Fibroblast of lung (primary cell): ENCODE measurements at regions not wholly inside any gene's neighbourhood (a gene's known extent, or its start where the extent isn't known, plus 50 kb on each side); places are given as distances from the start of the nearest gene placed in this dataset.

Experiments used
- DNase-seq, 2 donors: peaks; one replicate each; pipeline versions ENCODE4 v3.0.0 to v3.0.0-alpha.2; 2010; ENCODE audit warnings: low read depth in 2 of 2
- H2AFZ ChIP-seq: 2 replicates; pipeline ENCODE4 v1.5.1; 2012; ENCODE audit warnings: low read length, control low read depth, inconsistent platforms
- H3K27ac ChIP-seq: 2 replicates; pipeline ENCODE4 v1.5.1; 2011; ENCODE audit warnings: low read length, control low read depth; ENCODE audit not compliant: insufficient read depth
- H3K27me3 ChIP-seq: 2 replicates; pipeline ENCODE4 v1.5.1; 2011; ENCODE audit warnings: mild to moderate bottlenecking, low read length; ENCODE audit not compliant: control insufficient read depth, insufficient read depth
- H3K36me3 ChIP-seq: 2 replicates; pipeline ENCODE4 v1.5.1; 2011; ENCODE audit warnings: low read length; ENCODE audit not compliant: control insufficient read depth, insufficient read depth
- H3K4me1 ChIP-seq: 2 replicates; pipeline ENCODE4 v1.5.1; 2011; ENCODE audit warnings: low read length; ENCODE audit not compliant: control insufficient read depth, insufficient read depth; ENCODE audit errors: extremely low read depth
- H3K4me2 ChIP-seq: 2 replicates; pipeline ENCODE4 v1.5.1; 2011; ENCODE audit warnings: low read length, control low read depth; ENCODE audit not compliant: insufficient read depth; ENCODE audit errors: extremely low read depth
- H3K4me3 ChIP-seq, 4 experiments: fragments of 200-600 bp in 1 of 4; sonication (generic) in 1 of 4; replicated peaks in 1 of 4; 2 replicates each; pipeline ENCODE4 v1.5.1; 2011 to 2016; ENCODE audit warnings: low read length in 4 of 4, low read depth in 3 of 4, mild to moderate bottlenecking in 3 of 4, control low read depth in 2 of 4, inconsistent platforms in 1 of 4, mixed read lengths in 1 of 4; ENCODE audit not compliant: insufficient read depth in 1 of 4; ENCODE audit errors: control extremely low read depth in 1 of 4
- H3K79me2 ChIP-seq: 2 replicates; pipeline ENCODE4 v1.5.1; 2012; ENCODE audit warnings: mild to moderate bottlenecking, low read length, inconsistent platforms; ENCODE audit not compliant: control insufficient read depth, insufficient read depth
- H3K9ac ChIP-seq: 2 replicates; pipeline ENCODE4 v1.5.1; 2011; ENCODE audit warnings: mild to moderate bottlenecking, low read length, control low read depth; ENCODE audit not compliant: insufficient read depth
- H3K9me3 ChIP-seq: 2 replicates; pipeline ENCODE4 v1.5.1; 2012; ENCODE audit warnings: low read depth, low read length; ENCODE audit not compliant: control insufficient read depth, insufficient read depth
- H4K20me1 ChIP-seq: 2 replicates; pipeline ENCODE4 v1.5.1; 2011; ENCODE audit warnings: low read length; ENCODE audit not compliant: control insufficient read depth, insufficient read depth; ENCODE audit errors: extremely low read depth
- EZH2 ChIP-seq: IDR thresholded peaks from 2 replicates; pipeline ENCODE4 v1.5.1; 2012; ENCODE audit warnings: low read length, control low read depth, mild to moderate bottlenecking; ENCODE audit errors: missing control alignments
- TF ChIP-seq, protein P1 (sequence below), 2 donors: IDR thresholded peaks in 1 of 2; conservative IDR thresholded peaks in 1 of 2; 1 replicate in 1 of 2; 2 replicates in 1 of 2; pipeline ENCODE4 v1.5.1; 2011 to 2012; ENCODE audit warnings: low read length in 2 of 2, control low read depth in 1 of 2, inconsistent platforms in 1 of 2, low read depth in 1 of 2, mild to moderate bottlenecking in 1 of 2

DNA sequence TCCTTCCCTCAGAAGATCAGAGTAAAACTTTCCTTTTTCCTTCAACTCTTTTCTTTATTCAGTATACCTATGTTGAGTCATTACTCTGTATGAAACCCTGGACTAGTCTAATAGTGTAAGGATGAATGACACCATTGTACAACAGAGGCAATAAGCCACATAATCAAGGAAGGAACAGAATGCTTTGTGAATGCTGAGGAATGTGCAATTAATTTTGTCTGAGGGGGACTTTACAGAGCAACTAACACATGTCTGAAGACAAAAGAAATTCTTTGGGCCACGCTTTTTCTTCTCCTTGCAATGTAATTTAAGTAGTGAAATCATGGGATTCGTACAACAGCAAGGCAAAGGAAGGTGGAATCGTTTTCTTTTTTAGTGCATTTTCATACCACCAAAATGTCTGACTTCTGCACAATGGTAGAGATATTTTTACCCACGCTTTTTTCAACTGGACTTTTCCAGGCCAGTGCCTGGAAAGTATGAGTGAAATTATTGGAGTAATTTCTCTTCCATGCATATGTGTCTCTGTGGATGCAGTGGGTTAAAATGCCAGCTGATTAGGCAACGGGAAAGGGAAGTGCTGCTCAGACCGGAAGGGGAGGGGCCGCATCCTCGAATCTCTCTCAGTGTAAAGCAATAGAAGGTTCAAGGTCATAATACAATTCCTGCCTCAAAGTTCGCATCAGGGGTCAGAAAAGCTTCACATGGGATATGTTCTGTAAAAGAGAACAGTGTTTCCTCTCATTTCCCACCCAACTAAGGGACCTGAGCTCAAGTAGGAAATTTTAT lies 89.9 kb upstream of the MTHFD1L start:
- Histone ChIP-seq H3K4me3 (no peak overlapping the region), H4K20me1 (no peaks in the 10 kb centered on the region), H3K4me1 (no peaks in the 10 kb centered on the region), H2AFZ (no peak overlapping the region), H3K79me2 (no peaks in the 10 kb centered on the region), H3K36me3 (no peaks in the 10 kb centered on the region), H3K27ac (no peak overlapping the region), H3K9ac (no peak overlapping the region), H3K4me2 (no peak overlapping the region), H3K27me3 (no peaks in the 10 kb centered on the region), H3K9me3 (no peaks in the 10 kb centered on the region)
- DNase-seq, result peak in 1 of 2 donors; percentile 68
- TF ChIP-seq, protein P1, sequence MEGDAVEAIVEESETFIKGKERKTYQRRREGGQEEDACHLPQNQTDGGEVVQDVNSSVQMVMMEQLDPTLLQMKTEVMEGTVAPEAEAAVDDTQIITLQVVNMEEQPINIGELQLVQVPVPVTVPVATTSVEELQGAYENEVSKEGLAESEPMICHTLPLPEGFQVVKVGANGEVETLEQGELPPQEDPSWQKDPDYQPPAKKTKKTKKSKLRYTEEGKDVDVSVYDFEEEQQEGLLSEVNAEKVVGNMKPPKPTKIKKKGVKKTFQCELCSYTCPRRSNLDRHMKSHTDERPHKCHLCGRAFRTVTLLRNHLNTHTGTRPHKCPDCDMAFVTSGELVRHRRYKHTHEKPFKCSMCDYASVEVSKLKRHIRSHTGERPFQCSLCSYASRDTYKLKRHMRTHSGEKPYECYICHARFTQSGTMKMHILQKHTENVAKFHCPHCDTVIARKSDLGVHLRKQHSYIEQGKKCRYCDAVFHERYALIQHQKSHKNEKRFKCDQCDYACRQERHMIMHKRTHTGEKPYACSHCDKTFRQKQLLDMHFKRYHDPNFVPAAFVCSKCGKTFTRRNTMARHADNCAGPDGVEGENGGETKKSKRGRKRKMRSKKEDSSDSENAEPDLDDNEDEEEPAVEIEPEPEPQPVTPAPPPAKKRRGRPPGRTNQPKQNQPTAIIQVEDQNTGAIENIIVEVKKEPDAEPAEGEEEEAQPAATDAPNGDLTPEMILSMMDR (conservative IDR thresholded peaks at IDR 0.05 in 1 of 2, IDR thresholded peaks at IDR 0.05 in 1 of 2; ENCODE audit: low read depth in 1 of 2, low read length in 2 of 2), result no peak
- TF ChIP-seq EZH2, result no peak

DNA sequence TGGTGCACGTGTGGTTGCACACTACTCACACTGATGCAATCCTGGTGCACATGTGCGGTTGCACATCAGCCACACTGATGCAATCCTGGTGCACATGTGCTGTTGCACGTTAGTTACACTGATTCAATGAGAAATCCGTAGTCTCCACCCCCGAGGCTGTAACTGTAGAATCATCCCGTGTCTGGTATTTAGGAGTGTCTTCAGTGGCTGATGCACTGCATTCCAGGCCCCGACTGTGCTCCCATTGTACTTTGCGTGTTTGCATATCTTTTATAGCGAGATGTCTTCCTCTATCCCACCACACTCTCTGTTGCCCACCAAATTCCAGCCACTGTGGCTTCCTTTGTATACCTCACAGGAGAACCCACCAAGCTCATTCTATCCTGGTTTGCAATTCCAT lies 87.8 kb upstream of the MTHFD1L start:
- Histone ChIP-seq H3K4me1 (no peaks in the 10 kb centered on the region), H3K4me2 (no peak overlapping the region), H3K4me3 (no peak overlapping the region), H3K36me3 (no peaks in the 10 kb centered on the region), H3K27ac (no peak overlapping the region), H4K20me1 (no peaks in the 10 kb centered on the region), H3K9me3 (no peaks in the 10 kb centered on the region), H3K9ac (no peak overlapping the region), H3K27me3 (no peaks in the 10 kb centered on the region), H2AFZ (no peak overlapping the region), H3K79me2 (no peaks in the 10 kb centered on the region)
- TF ChIP-seq, protein P1 (conservative IDR thresholded peaks at IDR 0.05 in 1 of 2, IDR thresholded peaks at IDR 0.05 in 1 of 2; ENCODE audit: low read depth in 1 of 2, low read length in 2 of 2), result no peak
- TF ChIP-seq EZH2, result no peak
- no peak for DNase-seq

DNA sequence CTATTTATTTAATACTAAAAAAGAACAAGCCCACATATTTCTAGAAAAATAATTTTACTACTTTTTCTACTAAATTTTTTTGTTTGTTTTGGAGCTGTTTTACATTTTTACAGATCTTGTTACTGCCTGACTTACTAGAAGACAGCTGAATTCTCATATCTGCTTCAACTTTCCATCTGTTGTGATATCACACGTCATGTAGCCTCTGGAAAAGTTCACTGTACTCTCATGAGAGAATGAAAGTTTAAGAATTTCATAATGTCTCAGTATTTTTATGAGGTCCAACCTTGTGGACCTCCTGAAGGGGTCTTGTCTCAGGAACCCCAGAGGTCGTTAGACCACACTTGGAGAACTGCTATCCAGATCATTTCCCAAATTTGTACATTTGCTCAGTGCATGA lies 81.7 kb upstream of the MTHFD1L start:
- Histone ChIP-seq H3K4me2 (no peak overlapping the region), H2AFZ (no peak overlapping the region), H3K36me3 (no peaks in the 10 kb centered on the region), H4K20me1 (no peaks in the 10 kb centered on the region), H3K27ac (no peak overlapping the region), H3K27me3 (no peaks in the 10 kb centered on the region), H3K9me3 (no peaks in the 10 kb centered on the region), H3K9ac (no peak overlapping the region), H3K4me1 (no peaks in the 10 kb centered on the region), H3K79me2 (no peaks in the 10 kb centered on the region), H3K4me3 (no peak overlapping the region)
- TF ChIP-seq EZH2, result no peak
- TF ChIP-seq, protein P1 (conservative IDR thresholded peaks at IDR 0.05 in 1 of 2, IDR thresholded peaks at IDR 0.05 in 1 of 2; ENCODE audit: low read depth in 1 of 2, low read length in 2 of 2), result no peak
- DNase-seq, result peak in 1 of 2 donors; percentile 10
